Mammary epithelial cell (primary cell): ENCODE measurements at regions not wholly inside any gene's neighbourhood (a gene's known extent, or its start where the extent isn't known, plus 50 kb on each side); places are given as distances from the start of the nearest gene placed in this dataset.

ENCODE experiments used
- CTCF ChIP-seq, 2 donors: IDR thresholded peaks in 1 of 2; conservative IDR thresholded peaks in 1 of 2; 2 replicates each; pipeline ENCODE4 v1.5.1; 2011 to 2012; ENCODE audit warnings: inconsistent platforms in 2 of 2, low read length in 2 of 2, mild to moderate bottlenecking in 2 of 2, control low read depth in 1 of 2, low read depth in 1 of 2; ENCODE audit not compliant: insufficient read depth in 1 of 2; ENCODE audit errors: extremely low read depth in 1 of 2
- EZH2 ChIP-seq: IDR thresholded peaks from 2 replicates; pipeline ENCODE4 v1.6.1; 2012; ENCODE audit warnings: low read length, inconsistent platforms, borderline replicate concordance

- no peak for TF ChIP-seq CTCF (conservative IDR thresholded peaks at IDR 0.05 in 1 of 2, IDR thresholded peaks at IDR 0.05 in 1 of 2; ENCODE audit: extremely low read depth in 1 of 2, insufficient read depth in 1 of 2, low read depth in 1 of 2, low read length in 2 of 2)
- no peak for TF ChIP-seq EZH2
These were observed 218.7 kb upstream of the BCOR start for GRCh38 chrX:40316502-40316901.
